GM12872 (cell line): ENCODE measurements at regions not wholly inside any gene's neighbourhood (a gene's known extent, or its start where the extent isn't known, plus 50 kb on each side); places are given as distances from the start of the nearest gene placed in this dataset.

Experiments used
- TF ChIP-seq, protein P1 (sequence below): IDR thresholded peaks from 3 replicates; pipeline ENCODE4 v1.5.1; 2011; ENCODE audit warnings: low read depth, mild to moderate bottlenecking, low read length, moderate library complexity; ENCODE audit not compliant: insufficient read depth

DNA sequence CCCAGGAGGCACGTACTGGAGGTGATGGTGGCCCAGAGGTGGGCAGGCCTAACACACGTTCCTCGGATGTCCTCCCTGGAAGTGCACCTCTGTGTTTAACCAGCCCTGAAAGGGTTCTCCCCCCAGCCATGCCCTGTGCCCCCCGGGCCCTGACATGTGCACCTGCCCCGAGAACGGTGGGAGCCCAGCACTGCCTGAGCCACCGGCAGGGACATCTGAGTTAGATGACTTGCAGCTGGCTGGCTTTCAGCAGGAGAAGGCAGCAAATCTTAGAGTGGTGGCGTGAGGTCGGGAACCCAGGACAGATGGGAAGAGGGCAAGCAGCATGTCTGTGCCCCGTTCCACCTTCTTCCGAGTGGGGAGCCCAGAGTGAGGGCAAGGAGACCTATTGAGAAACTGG lies 291.8 kb downstream of the TCERG1L start:
- TF ChIP-seq, protein P1, sequence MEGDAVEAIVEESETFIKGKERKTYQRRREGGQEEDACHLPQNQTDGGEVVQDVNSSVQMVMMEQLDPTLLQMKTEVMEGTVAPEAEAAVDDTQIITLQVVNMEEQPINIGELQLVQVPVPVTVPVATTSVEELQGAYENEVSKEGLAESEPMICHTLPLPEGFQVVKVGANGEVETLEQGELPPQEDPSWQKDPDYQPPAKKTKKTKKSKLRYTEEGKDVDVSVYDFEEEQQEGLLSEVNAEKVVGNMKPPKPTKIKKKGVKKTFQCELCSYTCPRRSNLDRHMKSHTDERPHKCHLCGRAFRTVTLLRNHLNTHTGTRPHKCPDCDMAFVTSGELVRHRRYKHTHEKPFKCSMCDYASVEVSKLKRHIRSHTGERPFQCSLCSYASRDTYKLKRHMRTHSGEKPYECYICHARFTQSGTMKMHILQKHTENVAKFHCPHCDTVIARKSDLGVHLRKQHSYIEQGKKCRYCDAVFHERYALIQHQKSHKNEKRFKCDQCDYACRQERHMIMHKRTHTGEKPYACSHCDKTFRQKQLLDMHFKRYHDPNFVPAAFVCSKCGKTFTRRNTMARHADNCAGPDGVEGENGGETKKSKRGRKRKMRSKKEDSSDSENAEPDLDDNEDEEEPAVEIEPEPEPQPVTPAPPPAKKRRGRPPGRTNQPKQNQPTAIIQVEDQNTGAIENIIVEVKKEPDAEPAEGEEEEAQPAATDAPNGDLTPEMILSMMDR: no peak

GRCh38 chr10:131020775-131021174 lies 290.7 kb downstream of the TCERG1L start:
- TF ChIP-seq, protein P1: no peak

DNA sequence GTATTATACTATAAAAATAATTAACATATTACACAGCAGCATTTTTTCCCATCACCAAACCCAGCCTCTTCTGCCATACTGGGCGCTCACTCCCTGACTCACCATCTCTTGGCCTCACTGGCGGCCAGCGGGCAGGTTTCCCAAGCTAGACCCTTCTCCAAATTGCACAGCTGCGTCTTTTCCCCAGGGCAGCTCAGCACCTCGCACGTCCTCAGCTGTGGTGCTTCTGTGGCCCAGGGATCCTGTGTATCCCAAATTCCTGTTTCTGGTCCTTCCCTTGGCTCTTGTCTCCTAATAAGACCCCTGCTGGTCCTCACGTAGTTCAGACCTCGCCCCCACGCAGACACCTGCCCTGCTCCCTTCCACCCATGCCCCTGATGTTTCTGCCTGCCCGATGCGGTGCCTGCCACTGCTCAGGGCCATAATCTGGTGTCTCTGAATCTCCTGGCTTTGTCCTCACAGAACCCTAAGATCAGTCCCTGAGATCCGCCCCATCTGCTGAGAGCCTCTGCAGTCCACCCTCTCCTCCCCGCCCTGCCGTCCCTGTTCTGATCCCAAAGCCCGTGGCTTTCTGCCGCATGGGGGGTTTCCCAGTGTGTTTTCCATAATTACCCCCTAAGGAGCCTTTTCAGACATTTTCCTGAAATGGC lies 290.1 kb downstream of the TCERG1L start:
- TF ChIP-seq, protein P1: no peak

DNA sequence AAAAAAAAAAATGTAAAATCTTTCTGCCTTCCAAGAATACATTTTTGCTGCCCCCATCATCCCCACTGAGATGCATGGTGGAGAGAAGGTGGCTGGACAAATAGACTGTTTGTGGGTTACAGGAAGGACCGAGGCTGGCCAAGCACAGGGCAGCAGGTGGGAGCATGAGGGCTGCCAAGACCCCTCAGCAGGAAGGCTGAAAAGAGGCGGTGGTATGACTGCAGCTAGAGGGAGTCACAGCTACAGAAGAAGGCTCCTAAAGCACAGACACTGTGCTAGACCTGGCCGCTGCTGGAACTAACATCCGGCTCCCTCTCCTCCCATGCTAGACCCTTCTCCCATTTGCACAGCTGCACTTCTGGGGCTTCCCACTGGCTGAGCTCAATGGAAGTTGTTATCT lies 289.6 kb downstream of the TCERG1L start:
- TF ChIP-seq, protein P1: no peak

GRCh38 chr10:131022369-131022768 lies 289.2 kb downstream of the TCERG1L start:
- TF ChIP-seq, protein P1: no peak

GRCh38 chr10:131022981-131023380 lies 288.5 kb downstream of the TCERG1L start:
- TF ChIP-seq, protein P1: no peak

DNA sequence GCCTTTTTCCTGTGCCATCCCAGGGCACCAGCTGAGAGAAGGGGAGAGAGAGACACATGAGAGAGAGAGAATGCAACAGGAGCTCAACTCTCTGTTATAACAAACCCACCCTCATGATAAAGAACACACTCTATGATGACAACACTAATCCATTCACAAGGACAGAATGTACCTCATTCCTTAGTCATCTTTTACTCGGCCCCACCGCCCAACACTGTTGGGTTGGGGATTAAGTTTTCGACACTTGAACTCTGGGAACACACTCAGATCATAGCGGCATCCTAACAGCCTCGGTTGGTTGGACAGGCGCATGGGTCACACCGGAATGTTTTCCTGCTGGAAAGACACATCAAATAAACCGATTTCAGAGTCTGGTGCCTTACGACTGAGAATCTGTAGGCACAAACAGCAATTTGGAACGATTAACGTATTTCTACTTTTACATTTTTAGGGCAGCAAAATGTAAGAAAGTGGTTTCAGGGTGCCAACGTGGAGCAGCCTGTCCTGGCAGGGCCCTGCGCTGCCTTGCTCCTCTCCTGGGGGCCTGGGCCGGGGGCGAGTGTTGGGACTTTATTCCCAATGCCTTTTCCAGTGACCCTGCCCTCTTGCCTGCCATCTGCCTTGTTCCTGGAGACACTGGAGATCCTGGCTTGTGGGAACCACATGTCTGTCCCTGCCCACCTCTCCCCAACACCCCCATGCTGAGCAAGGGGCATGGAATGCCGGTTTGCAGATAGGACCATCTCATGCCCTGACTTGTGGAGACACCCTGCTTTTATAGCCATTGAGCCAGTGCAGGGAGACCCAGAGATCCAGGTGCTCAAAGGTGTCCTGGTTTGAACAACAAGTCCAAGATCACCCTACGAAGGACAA lies 287.0 kb downstream of the TCERG1L start:
- TF ChIP-seq, protein P1: no peak
